GM10266 (cell line): ENCODE measurements at regions not wholly inside any gene's neighbourhood (a gene's known extent, or its start where the extent isn't known, plus 50 kb on each side); places are given as distances from the start of the nearest gene placed in this dataset.

ENCODE experiments used
- DNase-seq: peaks from one replicate; pipeline ENCODE4 v3.0.0; 2012; ENCODE audit errors: extremely low spot score
- TF ChIP-seq, protein P1 (sequence below): IDR thresholded peaks from 2 replicates; pipeline ENCODE4 v1.5.1; 2012; ENCODE audit warnings: mild to moderate bottlenecking, low read depth; ENCODE audit not compliant: control insufficient read depth, insufficient read depth; ENCODE audit errors: missing control alignments

DNA sequence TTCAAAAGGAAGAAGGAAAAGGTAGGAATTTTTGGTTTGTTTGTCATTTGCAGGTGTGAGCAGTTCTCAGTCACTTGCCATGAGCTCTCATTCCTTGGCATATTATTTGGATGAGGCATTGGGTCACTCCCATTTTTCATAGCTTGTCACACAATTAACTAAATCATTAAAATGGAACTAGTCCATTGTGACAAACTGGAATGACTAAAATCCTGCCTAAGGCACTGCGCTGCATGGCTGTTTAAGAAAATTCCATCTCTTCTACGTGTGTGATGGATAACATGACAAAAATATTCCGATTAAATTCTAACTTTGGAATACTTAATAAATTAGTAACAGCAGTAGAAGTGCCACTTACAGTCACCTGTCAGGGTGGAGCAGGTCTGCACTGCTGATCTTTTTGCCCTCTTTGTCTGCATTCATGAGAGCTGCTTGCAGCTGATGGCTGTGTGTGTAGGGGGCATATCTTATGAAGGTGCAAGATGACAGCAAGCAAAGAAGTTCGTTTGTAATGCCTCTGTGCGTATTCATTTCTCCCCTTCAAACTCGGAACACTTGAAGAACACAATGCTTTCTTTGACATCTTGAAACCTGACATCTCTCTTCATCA, 1292.6 kb upstream of the MAP3K7 start:
- TF ChIP-seq, protein P1, sequence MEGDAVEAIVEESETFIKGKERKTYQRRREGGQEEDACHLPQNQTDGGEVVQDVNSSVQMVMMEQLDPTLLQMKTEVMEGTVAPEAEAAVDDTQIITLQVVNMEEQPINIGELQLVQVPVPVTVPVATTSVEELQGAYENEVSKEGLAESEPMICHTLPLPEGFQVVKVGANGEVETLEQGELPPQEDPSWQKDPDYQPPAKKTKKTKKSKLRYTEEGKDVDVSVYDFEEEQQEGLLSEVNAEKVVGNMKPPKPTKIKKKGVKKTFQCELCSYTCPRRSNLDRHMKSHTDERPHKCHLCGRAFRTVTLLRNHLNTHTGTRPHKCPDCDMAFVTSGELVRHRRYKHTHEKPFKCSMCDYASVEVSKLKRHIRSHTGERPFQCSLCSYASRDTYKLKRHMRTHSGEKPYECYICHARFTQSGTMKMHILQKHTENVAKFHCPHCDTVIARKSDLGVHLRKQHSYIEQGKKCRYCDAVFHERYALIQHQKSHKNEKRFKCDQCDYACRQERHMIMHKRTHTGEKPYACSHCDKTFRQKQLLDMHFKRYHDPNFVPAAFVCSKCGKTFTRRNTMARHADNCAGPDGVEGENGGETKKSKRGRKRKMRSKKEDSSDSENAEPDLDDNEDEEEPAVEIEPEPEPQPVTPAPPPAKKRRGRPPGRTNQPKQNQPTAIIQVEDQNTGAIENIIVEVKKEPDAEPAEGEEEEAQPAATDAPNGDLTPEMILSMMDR, result no peak
- DNase-seq, result no peak

DNA sequence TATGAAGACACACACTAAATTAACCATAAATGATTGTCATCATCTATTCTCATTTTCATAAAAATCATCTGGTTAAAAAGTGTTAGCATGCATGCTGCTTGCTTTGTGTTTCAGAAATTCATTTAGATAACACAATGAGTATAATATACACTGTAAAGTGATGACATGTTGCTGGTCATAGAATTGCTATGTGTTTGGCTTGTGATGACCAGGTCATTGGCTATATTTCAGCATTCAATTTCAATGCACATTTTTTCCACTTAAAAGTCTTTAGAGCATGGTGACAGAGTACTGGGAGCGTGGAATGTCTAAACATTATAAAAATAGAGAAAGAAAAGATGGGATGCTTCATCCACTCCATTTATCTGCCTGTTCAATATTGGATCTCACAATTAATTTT, 1291.1 kb upstream of the MAP3K7 start:
- DNase-seq, result no peak
- TF ChIP-seq, protein P1, result no peak

DNA sequence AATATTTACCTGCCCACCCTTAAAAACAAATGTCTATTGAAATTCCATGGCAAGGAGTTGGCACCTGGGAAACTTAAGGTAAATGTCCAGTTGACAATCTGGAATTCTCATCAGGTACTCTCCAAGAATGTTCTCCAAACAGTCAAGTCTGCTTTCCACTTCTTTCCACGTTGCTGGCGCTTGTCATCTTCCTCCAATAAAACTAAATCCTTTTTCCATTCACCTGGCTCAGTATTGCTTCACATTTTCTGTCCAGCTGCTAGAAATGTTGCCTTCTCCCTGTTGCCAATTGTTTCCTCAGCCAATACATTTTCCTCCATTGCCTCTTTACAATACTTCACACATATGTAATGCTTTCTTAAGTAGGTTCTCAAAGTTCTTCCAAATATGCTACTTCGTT, 1288.1 kb upstream of the MAP3K7 start:
- DNase-seq, result no peak
- TF ChIP-seq, protein P1, result no peak

DNA sequence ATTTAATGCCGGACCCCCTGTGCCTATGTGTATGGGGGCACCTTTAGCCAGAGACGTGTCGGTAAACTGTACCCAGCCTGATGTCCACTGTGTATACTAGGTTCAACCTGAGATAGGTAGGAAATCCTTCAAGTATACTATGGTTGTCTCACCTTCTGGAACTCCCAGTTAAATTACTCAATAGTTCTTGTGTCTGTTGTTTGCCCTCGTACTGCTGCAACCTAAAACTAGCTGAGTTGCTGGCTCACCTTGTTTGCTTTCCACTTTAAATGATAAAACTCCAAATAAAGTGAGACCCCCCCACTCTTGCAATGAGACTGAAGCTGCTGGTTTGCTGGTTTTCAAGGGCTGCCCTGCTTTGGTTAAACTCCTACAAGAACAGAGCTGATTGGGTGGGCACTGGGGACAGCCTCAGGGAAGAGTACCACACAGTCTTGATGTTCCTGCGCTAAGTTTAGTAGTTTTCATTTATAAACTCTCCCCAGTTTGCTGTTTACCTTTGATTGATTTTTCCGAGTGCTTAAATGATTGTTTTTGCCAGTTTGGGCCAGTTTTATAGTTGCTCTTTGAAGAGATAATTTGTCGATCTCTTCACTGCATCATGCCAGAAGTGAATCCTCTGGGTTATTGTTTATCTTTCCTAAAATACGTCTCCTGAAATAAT, 1281.8 kb upstream of the MAP3K7 start:
- TF ChIP-seq, protein P1, result no peak
- DNase-seq, result no peak

DNA sequence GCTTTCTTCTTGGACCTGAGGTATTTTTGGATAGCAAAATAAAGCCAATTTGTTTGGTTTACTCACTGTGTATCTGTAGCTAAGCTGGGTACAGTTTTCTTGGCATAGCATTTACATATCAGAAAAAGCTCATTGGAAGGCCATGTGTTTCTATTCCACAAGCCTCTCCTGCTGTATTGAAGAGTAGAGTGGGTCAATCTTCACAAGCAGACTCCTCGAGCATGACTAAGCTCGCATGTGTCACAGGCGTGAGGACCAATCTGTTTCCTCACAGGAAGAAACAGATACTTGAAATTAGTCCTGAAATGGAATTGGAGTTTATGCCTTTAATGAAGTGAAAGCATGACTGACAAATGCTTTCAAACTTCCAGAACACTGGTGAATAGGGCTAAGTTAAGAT, 1279.0 kb upstream of the MAP3K7 start:
- DNase-seq, result no peak
- TF ChIP-seq, protein P1, result no peak

DNA sequence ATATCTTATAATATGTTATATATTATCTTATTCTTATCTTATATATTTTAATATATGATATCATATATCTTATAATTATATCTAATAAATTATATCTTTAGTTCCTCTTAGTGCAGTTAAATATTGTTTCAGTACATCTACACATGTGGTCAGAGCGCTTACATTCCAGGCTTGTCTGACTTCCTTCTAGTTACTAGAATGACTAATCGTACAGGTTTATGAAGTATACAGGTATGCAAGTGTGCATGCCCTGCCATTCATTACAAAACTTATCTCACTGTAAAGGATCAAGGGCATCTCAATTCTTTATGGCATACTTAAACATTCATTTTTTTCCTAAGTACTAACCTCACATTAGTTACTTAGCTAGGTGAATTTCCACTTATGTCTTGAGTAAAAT, 1278.0 kb upstream of the MAP3K7 start:
- TF ChIP-seq, protein P1, result no peak
- no peak for DNase-seq

DNA sequence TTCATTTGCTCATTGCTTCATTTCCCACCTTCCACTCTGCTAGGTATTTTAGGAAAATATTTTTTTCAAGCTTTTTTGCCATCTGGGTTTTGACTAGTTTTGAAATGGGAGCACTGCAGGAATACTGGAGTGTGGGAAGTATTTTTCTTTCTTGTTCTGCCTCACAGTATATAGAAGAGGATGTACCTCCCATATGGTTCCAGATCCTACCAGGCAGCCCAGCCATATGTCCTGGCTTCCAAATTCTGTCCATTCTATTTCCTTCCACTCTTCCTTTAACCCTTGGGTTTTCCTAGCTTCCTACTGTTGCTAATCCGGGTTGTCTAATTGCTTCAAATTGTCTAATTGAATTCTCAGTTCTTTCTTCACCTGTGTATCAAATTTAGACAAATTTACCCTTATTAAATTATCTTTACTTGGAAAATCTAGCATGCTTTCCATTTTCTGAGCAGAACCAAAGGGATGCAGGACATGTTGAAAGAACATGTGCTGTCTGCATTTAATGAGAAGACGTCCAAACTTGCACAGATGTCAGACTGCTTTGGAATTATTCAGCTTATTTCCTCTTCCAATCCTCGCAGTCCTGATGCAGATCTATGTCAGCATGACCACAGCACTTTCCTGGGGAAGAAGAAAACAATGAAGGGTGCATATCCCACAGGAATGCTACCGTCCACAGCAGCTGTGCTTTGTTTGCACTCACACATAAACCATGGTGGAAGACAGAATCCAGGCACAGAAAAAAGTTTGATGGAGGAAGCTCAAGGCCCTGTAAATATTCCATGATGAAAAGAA, 1273.9 kb upstream of the MAP3K7 start:
- no peak for DNase-seq
- TF ChIP-seq, protein P1, result no peak
